H1 (cell line): ENCODE measurements at regions not wholly inside any gene's neighbourhood (a gene's known extent, or its start where the extent isn't known, plus 50 kb on each side); places are given as distances from the start of the nearest gene placed in this dataset.

Source experiments
- BRCA1 ChIP-seq: IDR thresholded peaks from 2 replicates; pipeline ENCODE4 v1.6.1; 2012; ENCODE audit warnings: low read depth, low read length, improper control_type of control experiment
- CTBP2 ChIP-seq: IDR thresholded peaks from 2 replicates; pipeline ENCODE4 v1.7.0; 2011; ENCODE audit warnings: borderline replicate concordance, mild to moderate bottlenecking, moderate library complexity, mixed read lengths, low read length; ENCODE audit not compliant: insufficient read depth, insufficient read length
- HDAC2 ChIP-seq, 2 experiments: fragments of 300-600 bp in 1 of 2; sonication (generic) in 1 of 2; IDR thresholded peaks; 2 replicates each; pipeline ENCODE4 v1.6.1; 2011 to 2012; ENCODE audit warnings: low read depth in 2 of 2, low read length in 2 of 2, mild to moderate bottlenecking in 2 of 2, moderate library complexity in 2 of 2, borderline replicate concordance in 1 of 2, inconsistent platforms in 1 of 2
- SAP30 ChIP-seq: fragments of 300-600 bp; sonication (generic); IDR thresholded peaks from 2 replicates; pipeline ENCODE4 v1.7.1; 2012; ENCODE audit warnings: low read length, moderate library complexity, mild to moderate bottlenecking, inconsistent platforms; ENCODE audit not compliant: insufficient read depth, insufficient replicate concordance
- SP1 ChIP-seq: IDR thresholded peaks from 2 replicates; pipeline ENCODE4 v1.6.1; 2011; ENCODE audit warnings: low read depth, low read length
- SRF ChIP-seq: IDR thresholded peaks from 2 replicates; pipeline ENCODE4 v1.6.1; 2011; ENCODE audit warnings: mild to moderate bottlenecking, low read depth, low read length, moderate library complexity

GRCh38 chr4:17018013-17018412, 119.6 kb upstream of the LDB2 start (continued):
- no peak for TF ChIP-seq BRCA1
- TF ChIP-seq HDAC2 (IDR thresholded peaks at IDR 0.05; ENCODE audit: borderline replicate concordance in 1 of 2, low read depth in 2 of 2, low read length in 2 of 2): no peak
- no peak for TF ChIP-seq SRF
- TF ChIP-seq SP1: no peak
- TF ChIP-seq CTBP2: no peak
- no peak for TF ChIP-seq SAP30
